Astrocyte of the spinal cord (primary cell): ENCODE measurements at regions not wholly inside any gene's neighbourhood (a gene's known extent, or its start where the extent isn't known, plus 50 kb on each side); places are given as distances from the start of the nearest gene placed in this dataset.

ENCODE experiments used
- DNase-seq: peaks from one replicate; pipeline ENCODE4 v3.0.0; 2011; ENCODE audit warnings: low read depth, low spot score
- H3K4me3 ChIP-seq: 2 replicates; pipeline ENCODE4 v1.5.1; 2011; ENCODE audit warnings: low read depth, mild to moderate bottlenecking, low read length, moderate library complexity
- in situ Hi-C: cut with HindIII; loops from 2 replicates; pipeline ENCODE4 v1.10.0; 2017; ENCODE audit warnings: low sequenced_read_pairs
- TF ChIP-seq, protein P1 (sequence below): IDR thresholded peaks from 2 replicates; pipeline ENCODE4 v1.5.1; 2012; ENCODE audit warnings: low read depth, mild to moderate bottlenecking, low read length, inconsistent platforms

DNA sequence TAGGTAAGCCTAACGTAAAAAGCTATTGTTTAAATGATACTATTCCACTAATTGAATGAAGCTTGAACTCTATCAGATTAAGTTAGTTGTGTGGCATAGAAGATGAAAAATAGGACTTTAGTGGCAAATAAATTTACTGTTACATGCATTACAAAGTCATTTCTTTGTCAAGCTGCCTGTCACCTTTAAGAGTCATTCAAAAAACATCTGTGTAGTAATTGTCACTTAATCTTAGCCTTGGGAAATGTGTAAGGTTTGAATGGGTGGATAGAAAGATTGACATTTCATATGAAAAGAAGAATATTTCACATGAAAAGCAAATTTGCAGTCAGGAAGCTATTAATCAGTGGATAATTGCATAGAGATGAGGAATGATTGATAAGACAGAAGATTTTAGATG lies 473.5 kb downstream of the DNAH5 start:
- no peak for DNase-seq
- in situ Hi-C loops: no loop called here

DNA sequence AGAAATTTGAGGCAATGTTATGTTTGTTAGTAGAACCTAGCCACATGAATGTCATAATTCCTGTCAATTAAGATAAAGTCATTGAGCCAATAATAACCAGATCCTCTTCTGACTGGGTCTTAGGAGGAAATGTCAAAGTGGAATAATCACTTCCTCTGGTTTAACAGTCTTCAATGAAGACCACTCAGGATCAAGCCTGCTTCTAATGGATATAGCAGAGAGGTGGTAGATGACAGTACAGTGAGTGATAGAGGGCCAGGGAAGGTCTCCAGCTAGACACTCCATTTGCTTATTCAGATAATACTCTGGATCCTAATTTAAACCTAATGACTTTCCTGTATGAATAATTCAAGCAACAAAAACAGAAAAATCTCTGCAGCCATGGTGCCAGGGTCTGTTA lies 474.2 kb downstream of the DNAH5 start:
- TF ChIP-seq, protein P1, sequence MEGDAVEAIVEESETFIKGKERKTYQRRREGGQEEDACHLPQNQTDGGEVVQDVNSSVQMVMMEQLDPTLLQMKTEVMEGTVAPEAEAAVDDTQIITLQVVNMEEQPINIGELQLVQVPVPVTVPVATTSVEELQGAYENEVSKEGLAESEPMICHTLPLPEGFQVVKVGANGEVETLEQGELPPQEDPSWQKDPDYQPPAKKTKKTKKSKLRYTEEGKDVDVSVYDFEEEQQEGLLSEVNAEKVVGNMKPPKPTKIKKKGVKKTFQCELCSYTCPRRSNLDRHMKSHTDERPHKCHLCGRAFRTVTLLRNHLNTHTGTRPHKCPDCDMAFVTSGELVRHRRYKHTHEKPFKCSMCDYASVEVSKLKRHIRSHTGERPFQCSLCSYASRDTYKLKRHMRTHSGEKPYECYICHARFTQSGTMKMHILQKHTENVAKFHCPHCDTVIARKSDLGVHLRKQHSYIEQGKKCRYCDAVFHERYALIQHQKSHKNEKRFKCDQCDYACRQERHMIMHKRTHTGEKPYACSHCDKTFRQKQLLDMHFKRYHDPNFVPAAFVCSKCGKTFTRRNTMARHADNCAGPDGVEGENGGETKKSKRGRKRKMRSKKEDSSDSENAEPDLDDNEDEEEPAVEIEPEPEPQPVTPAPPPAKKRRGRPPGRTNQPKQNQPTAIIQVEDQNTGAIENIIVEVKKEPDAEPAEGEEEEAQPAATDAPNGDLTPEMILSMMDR: no peak
- no peak overlapping the region for H3K4me3 ChIP-seq
- DNase-seq: no peak
- in situ Hi-C loops: no loop called here

More for the DNA sequence above, 473.5 kb downstream of the DNAH5 start:
- no peak overlapping the region for H3K4me3 ChIP-seq
- TF ChIP-seq, protein P1: no peak

DNA sequence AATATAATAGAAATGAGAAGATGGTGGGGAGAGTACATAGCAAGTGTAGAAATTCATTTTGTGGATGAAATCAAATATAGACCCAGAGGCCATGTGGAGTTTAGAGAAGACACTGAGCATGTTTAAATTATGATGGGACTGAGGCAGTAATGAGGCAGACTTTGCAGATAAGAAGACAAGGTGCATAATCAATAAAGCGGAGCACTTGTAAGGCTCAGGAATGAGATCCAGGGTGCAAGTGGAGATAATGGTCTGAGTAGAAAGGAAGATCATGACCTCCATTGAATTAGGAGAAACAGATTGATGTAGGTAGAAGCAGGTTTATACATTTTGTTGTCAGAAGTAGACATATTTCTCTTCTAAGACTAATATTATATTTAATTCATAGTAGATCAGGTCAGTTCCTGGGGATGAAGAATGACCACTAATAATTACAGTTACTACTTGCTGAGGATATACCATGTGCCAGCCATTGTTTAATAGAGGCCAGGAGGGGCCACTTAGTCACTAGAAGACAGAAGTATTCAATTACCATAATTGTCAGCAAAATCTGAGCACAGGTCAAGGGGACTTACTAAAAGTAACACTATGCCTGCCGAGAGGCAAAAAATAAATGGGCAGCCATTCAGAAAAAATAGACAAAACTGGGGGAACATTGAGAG lies 479.8 kb downstream of the DNAH5 start:
- TF ChIP-seq, protein P1: no peak
- DNase-seq: no peak
- in situ Hi-C loops: no loop called here
- H3K4me3 ChIP-seq: no peak overlapping the region

DNA sequence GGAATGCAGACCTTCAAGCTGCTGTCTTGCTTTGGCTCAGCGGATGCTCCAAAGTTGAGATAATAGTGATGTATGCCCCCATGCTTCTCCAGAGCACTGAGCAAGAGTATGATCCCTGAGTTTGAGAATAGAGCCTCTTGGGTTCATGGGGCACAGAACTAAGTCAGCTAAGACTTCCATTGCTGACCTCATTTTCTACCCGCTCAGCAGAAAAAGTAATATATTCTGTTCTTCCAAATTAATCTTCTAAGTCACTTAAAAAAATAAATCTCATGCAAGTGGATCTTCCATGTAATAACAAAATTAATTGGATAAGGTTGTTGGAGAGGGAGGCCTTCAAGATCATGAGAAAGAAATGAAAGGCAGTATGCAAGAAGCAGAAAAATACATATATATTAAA lies 483.9 kb downstream of the DNAH5 start:
- TF ChIP-seq, protein P1: no peak
- no peak overlapping the region for H3K4me3 ChIP-seq
- DNase-seq: no peak
- in situ Hi-C loops: no loop called here

DNA sequence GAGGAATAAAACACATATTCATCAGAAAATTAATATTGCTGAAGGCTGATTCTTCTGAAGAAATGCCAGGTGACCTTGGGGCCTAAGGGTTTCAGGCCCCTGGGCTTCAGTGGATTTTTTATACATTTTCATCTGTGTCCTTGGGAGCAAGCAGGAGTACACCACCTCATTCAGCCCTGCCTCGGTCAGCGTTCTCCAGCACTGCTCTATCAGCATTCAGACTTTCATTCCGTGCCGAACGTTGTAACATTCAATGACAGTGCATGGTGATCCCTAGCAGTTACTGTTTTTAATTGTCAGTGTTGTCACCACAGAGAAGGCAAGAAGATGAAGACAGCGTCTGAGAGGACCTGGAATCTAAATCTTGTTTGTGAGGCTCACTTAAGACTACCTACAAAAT lies 490.4 kb downstream of the DNAH5 start:
- no peak overlapping the region for H3K4me3 ChIP-seq
- DNase-seq: no peak
- in situ Hi-C loops: no loop called here
- TF ChIP-seq, protein P1: no peak

DNA sequence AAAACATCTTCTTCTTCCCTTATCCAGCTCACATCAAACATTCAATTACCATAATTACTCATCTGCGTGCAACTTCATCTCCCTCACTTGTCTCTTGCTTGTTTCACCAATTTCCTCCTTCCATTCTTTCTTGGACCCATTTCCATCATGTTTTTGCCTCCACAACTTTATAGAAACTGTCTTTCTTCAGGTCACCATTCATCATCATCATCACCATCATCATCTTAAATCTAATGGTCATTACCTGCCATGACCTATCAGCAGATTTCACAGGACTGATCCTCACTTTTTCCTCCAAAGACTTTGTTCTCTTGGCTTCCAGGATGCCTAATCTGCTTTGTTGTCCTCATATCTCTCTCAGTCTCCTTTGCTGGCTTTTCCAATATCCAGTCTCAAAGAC lies 495.6 kb downstream of the DNAH5 start:
- H3K4me3 ChIP-seq: no peak overlapping the region
- in situ Hi-C loops: no loop called here
- TF ChIP-seq, protein P1: no peak
- no peak for DNase-seq
